ENCODE measurements at regions not wholly inside any gene's neighbourhood (a gene's known extent, or its start where the extent isn't known, plus 50 kb on each side); places are given as distances from the start of the nearest gene placed in this dataset.

- no peak for DNase-seq
- WGBS, 5 donors, result 58 to 65% (median 63%) methylated on average over 3 of the region's 3 CpGs
- Histone ChIP-seq H3K9me3 (no peaks in the 10 kb centered on the region), H3K4me1 (no peaks in the 10 kb centered on the region), H3K36me3 (no peaks in the 10 kb centered on the region), H3K4me3 (peak overlapping the region in 1 of 8 donors; percentile 1), H3K27ac (no peak overlapping the region), H3K27me3 (replicated peaks in 1 of 7) (no peaks in the 10 kb centered on the region)
- TF ChIP-seq POLR2A (IDR thresholded peaks at IDR 0.05) (no peak), POLR2AphosphoS5 (IDR thresholded peaks at IDR 0.05) (no peak)
- TF ChIP-seq, protein P1, sequence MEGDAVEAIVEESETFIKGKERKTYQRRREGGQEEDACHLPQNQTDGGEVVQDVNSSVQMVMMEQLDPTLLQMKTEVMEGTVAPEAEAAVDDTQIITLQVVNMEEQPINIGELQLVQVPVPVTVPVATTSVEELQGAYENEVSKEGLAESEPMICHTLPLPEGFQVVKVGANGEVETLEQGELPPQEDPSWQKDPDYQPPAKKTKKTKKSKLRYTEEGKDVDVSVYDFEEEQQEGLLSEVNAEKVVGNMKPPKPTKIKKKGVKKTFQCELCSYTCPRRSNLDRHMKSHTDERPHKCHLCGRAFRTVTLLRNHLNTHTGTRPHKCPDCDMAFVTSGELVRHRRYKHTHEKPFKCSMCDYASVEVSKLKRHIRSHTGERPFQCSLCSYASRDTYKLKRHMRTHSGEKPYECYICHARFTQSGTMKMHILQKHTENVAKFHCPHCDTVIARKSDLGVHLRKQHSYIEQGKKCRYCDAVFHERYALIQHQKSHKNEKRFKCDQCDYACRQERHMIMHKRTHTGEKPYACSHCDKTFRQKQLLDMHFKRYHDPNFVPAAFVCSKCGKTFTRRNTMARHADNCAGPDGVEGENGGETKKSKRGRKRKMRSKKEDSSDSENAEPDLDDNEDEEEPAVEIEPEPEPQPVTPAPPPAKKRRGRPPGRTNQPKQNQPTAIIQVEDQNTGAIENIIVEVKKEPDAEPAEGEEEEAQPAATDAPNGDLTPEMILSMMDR (IDR thresholded peaks at IDR 0.05 in 8 of 11, conservative IDR thresholded peaks at IDR 0.05 in 3 of 11), result no peak
- intact Hi-C loops (cut with DNase I; ENCODE audit: low total_unique reads), result no loop called here
Observed at GRCh38 chr2:180662941-180663471, 317.4 kb upstream of the UBE2E3 start.

DNA sequence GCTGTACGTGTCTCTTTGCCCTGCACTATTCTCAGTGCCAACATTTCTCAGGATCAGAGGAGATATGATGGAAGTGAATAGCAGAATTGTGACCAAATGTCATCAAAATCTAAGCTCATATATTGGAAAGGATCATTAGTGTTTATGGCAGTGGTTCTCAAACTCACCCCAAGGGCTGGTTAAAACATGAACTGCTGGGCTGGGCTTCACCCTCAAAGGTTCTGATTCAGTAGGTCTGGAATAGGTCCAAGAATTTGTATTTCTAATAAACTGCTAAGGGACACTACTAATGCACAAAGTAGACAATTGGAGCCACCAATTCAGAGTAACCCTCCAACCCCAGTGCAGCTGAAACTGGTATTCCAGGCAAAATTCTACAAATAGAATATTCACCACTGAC lies 317.9 kb upstream of the UBE2E3 start:
- H3K27me3 ChIP-seq (replicated peaks in 1 of 7), result no peaks in the 10 kb centered on the region
- H3K36me3 ChIP-seq, result no peaks in the 10 kb centered on the region
- WGBS, 5 donors, result 65 to 82% (median 69%) methylated on average over 1 of the region's 1 CpG
- no peak for TF ChIP-seq POLR2AphosphoS5 (IDR thresholded peaks at IDR 0.05)
- no peak for TF ChIP-seq POLR2A (IDR thresholded peaks at IDR 0.05)
- TF ChIP-seq, protein P1 (IDR thresholded peaks at IDR 0.05 in 8 of 11, conservative IDR thresholded peaks at IDR 0.05 in 3 of 11), result no peak
- no peak overlapping the region for H3K4me3 ChIP-seq
- H3K4me1 ChIP-seq, result no peaks in the 10 kb centered on the region
- no peak overlapping the region for H3K27ac ChIP-seq
- no peak for DNase-seq
- intact Hi-C loops (cut with DNase I; ENCODE audit: low total_unique reads), result no loop called here
- no peaks in the 10 kb centered on the region for H3K9me3 ChIP-seq

GRCh38 chr2:180661686-180662030 lies 318.7 kb upstream of the UBE2E3 start:
- no peak for DNase-seq
- Histone ChIP-seq H3K4me3 (no peak overlapping the region), H3K4me1 (no peaks in the 10 kb centered on the region), H3K27me3 (replicated peaks in 1 of 7) (no peaks in the 10 kb centered on the region), H3K36me3 (no peaks in the 10 kb centered on the region), H3K9me3 (no peaks in the 10 kb centered on the region), H3K27ac (no peak overlapping the region)
- TF ChIP-seq POLR2A (IDR thresholded peaks at IDR 0.05) (no peak), POLR2AphosphoS5 (IDR thresholded peaks at IDR 0.05) (no peak)
- TF ChIP-seq, protein P1 (IDR thresholded peaks at IDR 0.05 in 8 of 11, conservative IDR thresholded peaks at IDR 0.05 in 3 of 11), result no peak
- intact Hi-C loops (cut with DNase I; ENCODE audit: low total_unique reads), result no loop called here
- WGBS, 5 donors, result 64 to 81% (median 68%) methylated on average over 1 of the region's 1 CpG

- intact Hi-C loops (cut with DNase I; ENCODE audit: low total_unique reads), result no loop called here
- TF ChIP-seq POLR2A (IDR thresholded peaks at IDR 0.05) (no peak), POLR2AphosphoS5 (IDR thresholded peaks at IDR 0.05) (no peak)
- TF ChIP-seq, protein P1 (IDR thresholded peaks at IDR 0.05 in 8 of 11, conservative IDR thresholded peaks at IDR 0.05 in 3 of 11), result no peak
- no peak overlapping the region for H3K27ac ChIP-seq
Observed at GRCh38 chr2:180660881-180661685, 319.3 kb upstream of the UBE2E3 start.

More at GRCh38 chr2:180660881-180661685, 319.3 kb upstream of the UBE2E3 start:
- H3K4me1 ChIP-seq, result no peaks in the 10 kb centered on the region
- WGBS, 5 donors, result 82 to 90% (median 86%) methylated on average over 5 of the region's 5 CpGs
- DNase-seq, result no peak
- H3K36me3 ChIP-seq, result no peaks in the 10 kb centered on the region
- no peak overlapping the region for H3K4me3 ChIP-seq
- no peaks in the 10 kb centered on the region for H3K27me3 ChIP-seq (replicated peaks in 1 of 7)
- H3K9me3 ChIP-seq, result no peaks in the 10 kb centered on the region

Measured in spleen (tissue), 11 donors.